ENCODE measurements at regions not wholly inside any gene's neighbourhood (a gene's known extent, or its start where the extent isn't known, plus 50 kb on each side); places are given as distances from the start of the nearest gene placed in this dataset.

DNA sequence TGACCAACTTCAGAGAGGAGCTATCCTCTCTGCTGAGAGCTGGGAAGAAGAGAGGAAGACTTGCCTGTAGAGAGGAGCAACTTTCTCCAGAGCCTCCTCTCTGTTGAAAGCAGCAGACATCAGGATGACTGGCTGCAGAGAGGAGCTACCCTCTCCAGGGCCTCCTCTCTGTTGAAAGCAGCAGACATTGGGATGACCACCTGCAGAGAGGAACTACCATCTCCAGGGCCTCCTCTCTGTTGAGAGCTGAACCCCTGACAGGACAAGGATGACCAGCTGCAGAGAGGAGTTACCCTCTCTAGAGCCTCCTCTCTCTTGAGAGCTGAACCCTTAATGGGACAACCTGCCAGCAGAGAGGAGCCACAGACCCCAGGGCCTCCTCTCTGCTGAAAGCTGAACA lies 83.0 kb upstream of the GJB5 start:
- TF ChIP-seq EZH2 (IDR thresholded peaks at IDR 0.05; ENCODE audit: borderline replicate concordance): no peak
- TF ChIP-seq, protein P1, sequence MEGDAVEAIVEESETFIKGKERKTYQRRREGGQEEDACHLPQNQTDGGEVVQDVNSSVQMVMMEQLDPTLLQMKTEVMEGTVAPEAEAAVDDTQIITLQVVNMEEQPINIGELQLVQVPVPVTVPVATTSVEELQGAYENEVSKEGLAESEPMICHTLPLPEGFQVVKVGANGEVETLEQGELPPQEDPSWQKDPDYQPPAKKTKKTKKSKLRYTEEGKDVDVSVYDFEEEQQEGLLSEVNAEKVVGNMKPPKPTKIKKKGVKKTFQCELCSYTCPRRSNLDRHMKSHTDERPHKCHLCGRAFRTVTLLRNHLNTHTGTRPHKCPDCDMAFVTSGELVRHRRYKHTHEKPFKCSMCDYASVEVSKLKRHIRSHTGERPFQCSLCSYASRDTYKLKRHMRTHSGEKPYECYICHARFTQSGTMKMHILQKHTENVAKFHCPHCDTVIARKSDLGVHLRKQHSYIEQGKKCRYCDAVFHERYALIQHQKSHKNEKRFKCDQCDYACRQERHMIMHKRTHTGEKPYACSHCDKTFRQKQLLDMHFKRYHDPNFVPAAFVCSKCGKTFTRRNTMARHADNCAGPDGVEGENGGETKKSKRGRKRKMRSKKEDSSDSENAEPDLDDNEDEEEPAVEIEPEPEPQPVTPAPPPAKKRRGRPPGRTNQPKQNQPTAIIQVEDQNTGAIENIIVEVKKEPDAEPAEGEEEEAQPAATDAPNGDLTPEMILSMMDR (IDR thresholded peaks at IDR 0.05; ENCODE audit: poor library complexity): no peak
- no peak for TF ChIP-seq EZH2phosphoT487 (IDR thresholded peaks at IDR 0.05; ENCODE audit: low read depth, severe bottlenecking, unreplicated experiment)

Measured in hepatocyte (in vitro differentiated cells).